Thyroid gland (tissue), 4 donors: ENCODE measurements at regions not wholly inside any gene's neighbourhood (a gene's known extent, or its start where the extent isn't known, plus 50 kb on each side); places are given as distances from the start of the nearest gene placed in this dataset.

Experiments used
- DNase-seq, 2 donors: peaks; one replicate each; pipeline ENCODE4 v3.0.0-alpha.2; 2019
- H3K27ac ChIP-seq, 3 donors: fragments of 200-600 bp; sonication (generic); 1 replicate in 2 of 3; 2 replicates in 1 of 3; pipeline ENCODE4 v1.5.1; 2016 to 2019; ENCODE audit warnings: mild to moderate bottlenecking in 1 of 3, moderate library complexity in 1 of 3
- H3K27me3 ChIP-seq: fragments of 200-600 bp; sonication (generic); one replicate; pipeline ENCODE4 v1.5.1; 2019
- H3K36me3 ChIP-seq, 2 donors: fragments of 200-600 bp; sonication (generic); one replicate each; pipeline ENCODE4 v1.5.1; 2016 to 2019
- H3K4me1 ChIP-seq, 2 donors: fragments of 200-600 bp; sonication (generic); one replicate each; pipeline ENCODE4 v1.5.1; 2017 to 2019
- H3K4me3 ChIP-seq, 3 donors: fragments of 200-600 bp; sonication (generic); replicated peaks in 1 of 3; 1 replicate in 2 of 3; 2 replicates in 1 of 3; pipeline ENCODE4 v1.5.1; 2016; ENCODE audit warnings: mild to moderate bottlenecking in 1 of 3
- H3K9me3 ChIP-seq: fragments of 200-600 bp; sonication (generic); one replicate; pipeline ENCODE4 v1.5.1; 2017
- CTCF ChIP-seq, 6 experiments: fragments of 200-600 bp in 3 of 6; fragments of 450-650 bp in 3 of 6; sonication (generic) in 3 of 6; IDR thresholded peaks; one replicate each; pipeline ENCODE4 v1.5.1; 2016 to 2019; ENCODE audit warnings: antibody characterized with exemption in 6 of 6, mild to moderate bottlenecking in 2 of 6, inconsistent platforms in 1 of 6, moderate library complexity in 1 of 6
- POLR2A ChIP-seq, 2 donors: fragments of 450-650 bp; IDR thresholded peaks; one replicate each; pipeline ENCODE4 v1.6.1; 2017; ENCODE audit warnings: antibody characterized with exemption in 2 of 2, mild to moderate bottlenecking in 2 of 2, moderate library complexity in 1 of 2
- WGBS, 2 donors: methylation state at CpG; one replicate each; pipeline ENCODE4 v1.1.5; 2017; 5-methylcytosine and 5-hydroxymethylcytosine counted together
- intact Hi-C: fragments of 100-400 bp; cut with DNase I; formaldehyde crosslinking; loops from one replicate; pipeline ENCODE4 v1.15.1; 2023

DNA sequence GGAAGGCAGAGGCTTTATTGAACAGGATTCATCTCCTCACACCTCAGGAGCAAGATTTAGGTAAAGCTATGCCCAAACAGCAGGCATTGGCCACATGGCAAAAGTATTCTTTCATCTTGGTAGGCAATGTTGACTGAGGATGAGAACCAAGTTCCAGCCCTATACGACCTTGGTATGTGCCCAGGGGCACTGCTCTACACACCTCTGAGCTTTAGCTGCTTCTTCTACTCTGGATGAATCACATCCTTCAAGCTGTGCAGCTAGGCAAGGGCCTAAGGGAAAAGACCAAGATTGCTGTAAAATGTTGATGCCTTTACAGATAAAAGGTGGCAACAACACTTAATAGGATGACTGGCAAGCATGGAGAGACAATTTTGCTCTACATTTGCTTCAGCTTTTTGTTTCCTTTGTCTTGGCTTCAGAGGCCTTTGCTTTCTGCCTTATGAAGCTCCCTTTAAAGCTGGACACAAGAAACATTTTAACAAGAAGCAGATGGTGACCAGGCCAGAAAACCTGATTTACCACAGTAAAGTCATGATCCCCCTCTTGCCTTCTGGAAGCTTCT is 183.3 kb upstream of the KITLG start:
- no peak for DNase-seq
- Histone ChIP-seq H3K36me3 (no peaks in the 10 kb centered on the region), H3K27ac (no peak overlapping the region), H3K4me1 (no peaks in the 10 kb centered on the region), H3K4me3 (no peak overlapping the region), H3K27me3 (no peaks in the 10 kb centered on the region), H3K9me3 (no peaks in the 10 kb centered on the region)
- no peak for TF ChIP-seq CTCF (IDR thresholded peaks at IDR 0.05)
- TF ChIP-seq POLR2A (IDR thresholded peaks at IDR 0.05), result no peak
- WGBS, 2 donors, result 62 to 67% methylated on average over 1 of the region's 1 CpG
- intact Hi-C loops, result no loop called here

- H3K4me3 ChIP-seq, result no peak overlapping the region
- no peaks in the 10 kb centered on the region for H3K36me3 ChIP-seq
- H3K27ac ChIP-seq, result no peak overlapping the region
- DNase-seq, result no peak
- 88 to 91% methylated on average over 4 of the region's 4 CpGs for WGBS, 2 donors
- H3K4me1 ChIP-seq, result no peaks in the 10 kb centered on the region
- no peak for TF ChIP-seq CTCF (IDR thresholded peaks at IDR 0.05)
- H3K9me3 ChIP-seq, result no peaks in the 10 kb centered on the region
- intact Hi-C loops, result no loop called here
- H3K27me3 ChIP-seq, result no peaks in the 10 kb centered on the region
Measured at GRCh38 chr12:88758176-88758575, 177.9 kb upstream of the KITLG start.

DNA sequence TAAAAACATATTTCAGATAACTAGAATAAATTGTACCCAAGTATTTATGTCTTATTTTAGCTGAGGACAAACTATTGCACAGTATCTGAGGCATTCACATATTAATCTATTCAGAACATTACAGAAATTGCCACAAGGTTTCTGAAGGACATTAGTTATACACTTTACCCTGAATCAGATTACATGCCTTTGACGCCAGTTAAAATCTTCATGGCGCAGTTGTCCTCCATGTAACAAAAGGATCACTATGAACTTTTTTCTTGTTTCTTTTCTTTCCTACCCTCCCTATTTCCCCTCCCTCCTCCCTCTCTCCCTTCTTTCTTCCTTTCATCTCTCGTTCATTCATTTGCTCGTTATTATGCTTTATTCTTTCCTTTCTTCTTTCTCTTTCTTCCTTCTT is 176.6 kb upstream of the KITLG start:
- no peaks in the 10 kb centered on the region for H3K36me3 ChIP-seq
- no peak overlapping the region for H3K4me3 ChIP-seq
- TF ChIP-seq POLR2A (IDR thresholded peaks at IDR 0.05) (no peak), CTCF (IDR thresholded peaks at IDR 0.05) (no peak)
- no peaks in the 10 kb centered on the region for H3K27me3 ChIP-seq
- H3K9me3 ChIP-seq, result no peaks in the 10 kb centered on the region
- intact Hi-C loops, result no loop called here
- DNase-seq, result no peak
- no peaks in the 10 kb centered on the region for H3K4me1 ChIP-seq
- H3K27ac ChIP-seq, result no peak overlapping the region
- WGBS, 2 donors, result 87 to 89% methylated on average over 4 of the region's 4 CpGs

DNA sequence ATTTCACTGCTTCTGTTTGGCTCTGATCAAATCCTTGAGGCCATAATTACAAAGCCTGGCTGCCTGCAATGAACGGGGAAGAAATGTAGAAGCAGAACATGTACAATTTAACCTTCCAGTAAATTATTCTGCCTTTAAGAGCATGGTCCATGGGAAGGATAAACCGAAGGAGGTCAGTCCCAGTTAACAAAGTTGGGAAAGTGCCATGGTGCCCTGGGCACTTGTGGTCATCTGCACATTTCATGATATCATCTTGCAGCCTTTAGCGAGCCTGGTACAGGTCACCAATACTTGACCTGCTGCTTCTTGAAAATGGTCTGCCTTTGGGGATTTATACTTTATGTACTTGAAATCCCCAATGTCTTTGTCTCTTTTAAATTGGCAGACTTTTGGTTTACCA is 175.9 kb upstream of the KITLG start:
- no peaks in the 10 kb centered on the region for H3K36me3 ChIP-seq
- H3K27ac ChIP-seq, result no peak overlapping the region
- H3K4me3 ChIP-seq, result no peak overlapping the region
- no peaks in the 10 kb centered on the region for H3K27me3 ChIP-seq
- TF ChIP-seq CTCF (IDR thresholded peaks at IDR 0.05) (no peak), POLR2A (IDR thresholded peaks at IDR 0.05) (no peak)
- intact Hi-C loops, result no loop called here
- no peak for DNase-seq
- no peaks in the 10 kb centered on the region for H3K9me3 ChIP-seq
- no peaks in the 10 kb centered on the region for H3K4me1 ChIP-seq
- 93 to 94% methylated on average over 3 of the region's 3 CpGs for WGBS, 2 donors

GRCh38 chr12:88753707-88754106 is 173.4 kb upstream of the KITLG start:
- Histone ChIP-seq H3K36me3 (no peaks in the 10 kb centered on the region), H3K9me3 (no peaks in the 10 kb centered on the region), H3K27me3 (no peaks in the 10 kb centered on the region), H3K27ac (no peak overlapping the region), H3K4me1 (no peaks in the 10 kb centered on the region), H3K4me3 (no peak overlapping the region)
- 69 to 81% methylated on average over 8 of the region's 8 CpGs for WGBS, 2 donors
- peak in 1 of 2 donors; percentile 6 for DNase-seq
- intact Hi-C loops, result no loop called here
- TF ChIP-seq POLR2A (IDR thresholded peaks at IDR 0.05) (no peak), CTCF (IDR thresholded peaks at IDR 0.05) (no peak)
